ENCODE measurements at regions not wholly inside any gene's neighbourhood (a gene's known extent, or its start where the extent isn't known, plus 50 kb on each side); places are given as distances from the start of the nearest gene placed in this dataset.

- H3K9me2 ChIP-seq (ENCODE audit: insufficient read depth), result no peaks in the 10 kb centered on the region
- H3K4me2 ChIP-seq (ENCODE audit: low read length), result no peak overlapping the region
- no peaks in the 10 kb centered on the region for H4K20me1 ChIP-seq (ENCODE audit: insufficient read depth)
- peaks cover 0 to 13% of the 10 kb centered on the region in 2 experiments; a peak in 2 of 4 replicates for H3K9me3 ChIP-seq (ENCODE audit: control insufficient read depth in 1 of 2, insufficient read depth in 1 of 2, low read depth in 1 of 2, low read length in 2 of 2)
- H3K4me1 ChIP-seq (ENCODE audit: control insufficient read depth in 1 of 2, insufficient read depth in 2 of 2, low read length in 2 of 2), result no peaks in the 10 kb centered on the region
- no TSS peak for BruUV-seq (replicated peaks)
- TF ChIP-seq CBX3 (IDR thresholded peaks at IDR 0.05; ENCODE audit: low read depth) (peak; percentile 54; the same call in 1 of the 2 replicates), EGR1 (IDR thresholded peaks at IDR 0.05; ENCODE audit: low read depth) (no peak)
- ChIA-PET CTCF (no interaction called here), RAD21 (ENCODE audit: low non-redundant PET in 1 of 2, low total read pairs in 2 of 2, uncharacterized antibody in 2 of 2, unreplicated experiment in 2 of 2) (no interaction called here), POLR2A (no interaction called here)
- intact Hi-C loops (cut with micrococcal nuclease), result no loop called here
- H3K79me2 ChIP-seq (ENCODE audit: insufficient read depth, low read length), result no peaks in the 10 kb centered on the region
- no peak overlapping the region for H3K27ac ChIP-seq (ENCODE audit: low read depth, low read length)
- no peaks in the 10 kb centered on the region for H3K27me3 ChIP-seq (ENCODE audit: insufficient read depth, low read length)
- H3K9ac ChIP-seq (ENCODE audit: low read length), result no peak overlapping the region
- no peaks in the 10 kb centered on the region for H3K36me3 ChIP-seq (ENCODE audit: control insufficient read depth in 1 of 2, insufficient read depth in 2 of 2, low read length in 2 of 2)
- DNase-seq (ENCODE audit: low read depth, low spot score), result no peak
- H2AFZ ChIP-seq (ENCODE audit: low read depth, low read length, poor library complexity, severe bottlenecking), result no peak overlapping the region
- no peak overlapping the region for H3K4me3 ChIP-seq (replicated peaks in 1 of 2; ENCODE audit: low read depth in 1 of 2, low read length in 2 of 2)
- ATAC-seq, result no peak
These were observed 591.7 kb downstream of the ZNF608 start for GRCh38 chr5:124154714-124155113.

- ATAC-seq, result no peak
- no peaks in the 10 kb centered on the region for H3K4me1 ChIP-seq (ENCODE audit: control insufficient read depth in 1 of 2, insufficient read depth in 2 of 2, low read length in 2 of 2)
- no peak overlapping the region for H3K27ac ChIP-seq (ENCODE audit: low read depth, low read length)
- no peak overlapping the region for H3K9ac ChIP-seq (ENCODE audit: low read length)
- no peaks in the 10 kb centered on the region for H3K79me2 ChIP-seq (ENCODE audit: insufficient read depth, low read length)
- POLR2A ChIA-PET, result no interaction called here
- intact Hi-C loops (cut with micrococcal nuclease), result no loop called here
- H3K9me3 ChIP-seq (ENCODE audit: control insufficient read depth in 1 of 2, insufficient read depth in 1 of 2, low read depth in 1 of 2, low read length in 2 of 2), result peaks cover 0 to 13% of the 10 kb centered on the region in 2 experiments; a peak in 2 of 4 replicates
- RAD21 ChIA-PET (ENCODE audit: low non-redundant PET in 1 of 2, low total read pairs in 2 of 2, uncharacterized antibody in 2 of 2, unreplicated experiment in 2 of 2), result no interaction called here
- no peaks in the 10 kb centered on the region for H3K36me3 ChIP-seq (ENCODE audit: control insufficient read depth in 1 of 2, insufficient read depth in 2 of 2, low read length in 2 of 2)
- H2AFZ ChIP-seq (ENCODE audit: low read depth, low read length, poor library complexity, severe bottlenecking), result no peak overlapping the region
- no peak for TF ChIP-seq YY1 (IDR thresholded peaks at IDR 0.05; ENCODE audit: extremely low read depth, insufficient replicate concordance, low read depth, low read length)
- no peak for TF ChIP-seq ZNF274 (IDR thresholded peaks at IDR 0.05; ENCODE audit: low read depth, low read length)
- TF ChIP-seq JUND (IDR thresholded peaks at IDR 0.05), result no peak
- no peak for TF ChIP-seq POLR2AphosphoS5 (IDR thresholded peaks at IDR 0.05; ENCODE audit: low read depth, low read length)
- no peak for TF ChIP-seq SIN3A (IDR thresholded peaks at IDR 0.05; ENCODE audit: low read depth)
- TF ChIP-seq TCF7L2 (IDR thresholded peaks at IDR 0.05; ENCODE audit: borderline replicate concordance, extremely low read depth, insufficient read depth, insufficient read length), result no peak
- no peak for TF ChIP-seq POLR2A (IDR thresholded peaks at IDR 0.05; ENCODE audit: borderline replicate concordance, extremely low read depth, insufficient read depth, insufficient read length)
- TF ChIP-seq ZFX (IDR thresholded peaks at IDR 0.05), result no peak
- TF ChIP-seq SRF (IDR thresholded peaks at IDR 0.05; ENCODE audit: low read depth), result no peak
- no peak for TF ChIP-seq CTCF (IDR thresholded peaks at IDR 0.05 in 2 of 3, conservative IDR thresholded peaks at IDR 0.05 in 1 of 3; ENCODE audit: borderline replicate concordance in 1 of 3, insufficient read depth in 1 of 3, low read depth in 2 of 3, low read length in 2 of 3)
- TF ChIP-seq EZH2 (IDR thresholded peaks at IDR 0.05), result no peak
- no peak for TF ChIP-seq SP1 (IDR thresholded peaks at IDR 0.05; ENCODE audit: low read depth)
- TF ChIP-seq MAX (IDR thresholded peaks at IDR 0.05), result no peak
- H3K9me2 ChIP-seq (ENCODE audit: insufficient read depth), result no peaks in the 10 kb centered on the region
- no peaks in the 10 kb centered on the region for H4K20me1 ChIP-seq (ENCODE audit: insufficient read depth)
- no TSS peak for BruUV-seq (replicated peaks)
- H3K4me3 ChIP-seq (replicated peaks in 1 of 2; ENCODE audit: low read depth in 1 of 2, low read length in 2 of 2), result no peak overlapping the region
- H3K4me2 ChIP-seq (ENCODE audit: low read length), result no peak overlapping the region
- DNase-seq (ENCODE audit: low read depth, low spot score), result no peak
- CTCF ChIA-PET, result no interaction called here
- H3K27me3 ChIP-seq (ENCODE audit: insufficient read depth, low read length), result no peaks in the 10 kb centered on the region
These were observed 592.9 kb downstream of the ZNF608 start for GRCh38 chr5:124153588-124153987.

All from HCT116 (cell line).